DND-41 (cell line): ENCODE measurements at regions not wholly inside any gene's neighbourhood (a gene's known extent, or its start where the extent isn't known, plus 50 kb on each side); places are given as distances from the start of the nearest gene placed in this dataset.

Experiments used
- EZH2 ChIP-seq: IDR thresholded peaks from 3 replicates; pipeline ENCODE4 v1.6.1; 2012; ENCODE audit warnings: borderline replicate concordance, low read depth, mild to moderate bottlenecking, moderate library complexity, low read length, inconsistent platforms; ENCODE audit not compliant: severe bottlenecking
- TF ChIP-seq, protein P1 (sequence below): IDR thresholded peaks from 2 replicates; pipeline ENCODE4 v1.5.1; 2012; ENCODE audit warnings: borderline replicate concordance, low read length, moderate library complexity, mild to moderate bottlenecking; ENCODE audit not compliant: poor library complexity, severe bottlenecking; ENCODE audit errors: extremely low read depth

DNA sequence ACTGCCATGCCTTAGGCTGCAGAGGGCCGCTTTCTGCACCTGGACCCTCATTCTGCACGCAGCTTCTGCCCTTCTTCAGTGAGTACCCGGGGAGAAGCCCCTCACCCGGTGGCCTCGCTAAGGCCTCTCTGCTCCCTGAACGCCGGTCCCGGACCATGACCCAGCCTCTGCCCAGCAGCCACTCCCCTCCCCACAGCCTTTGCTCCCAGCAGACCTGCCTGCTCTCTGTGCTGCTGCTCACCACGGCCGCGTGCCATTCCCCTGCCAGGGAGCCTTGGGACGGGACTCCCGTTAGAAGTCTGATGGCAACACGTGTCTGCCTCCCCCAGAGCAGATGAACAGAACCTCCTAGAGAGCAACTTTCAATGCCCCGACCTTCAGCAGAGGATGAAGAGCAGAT is 282.8 kb downstream of the NDUFA10 start:
- TF ChIP-seq, protein P1, sequence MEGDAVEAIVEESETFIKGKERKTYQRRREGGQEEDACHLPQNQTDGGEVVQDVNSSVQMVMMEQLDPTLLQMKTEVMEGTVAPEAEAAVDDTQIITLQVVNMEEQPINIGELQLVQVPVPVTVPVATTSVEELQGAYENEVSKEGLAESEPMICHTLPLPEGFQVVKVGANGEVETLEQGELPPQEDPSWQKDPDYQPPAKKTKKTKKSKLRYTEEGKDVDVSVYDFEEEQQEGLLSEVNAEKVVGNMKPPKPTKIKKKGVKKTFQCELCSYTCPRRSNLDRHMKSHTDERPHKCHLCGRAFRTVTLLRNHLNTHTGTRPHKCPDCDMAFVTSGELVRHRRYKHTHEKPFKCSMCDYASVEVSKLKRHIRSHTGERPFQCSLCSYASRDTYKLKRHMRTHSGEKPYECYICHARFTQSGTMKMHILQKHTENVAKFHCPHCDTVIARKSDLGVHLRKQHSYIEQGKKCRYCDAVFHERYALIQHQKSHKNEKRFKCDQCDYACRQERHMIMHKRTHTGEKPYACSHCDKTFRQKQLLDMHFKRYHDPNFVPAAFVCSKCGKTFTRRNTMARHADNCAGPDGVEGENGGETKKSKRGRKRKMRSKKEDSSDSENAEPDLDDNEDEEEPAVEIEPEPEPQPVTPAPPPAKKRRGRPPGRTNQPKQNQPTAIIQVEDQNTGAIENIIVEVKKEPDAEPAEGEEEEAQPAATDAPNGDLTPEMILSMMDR = no peak
- TF ChIP-seq EZH2 = no peak
